HUES48 (cell line): ENCODE measurements at regions not wholly inside any gene's neighbourhood (a gene's known extent, or its start where the extent isn't known, plus 50 kb on each side); places are given as distances from the start of the nearest gene placed in this dataset.

ENCODE experiments used
- H3K27ac ChIP-seq: one replicate; pipeline ENCODE4 v1.7.0; 2013; ENCODE audit warnings: low read depth, low read length, inconsistent platforms
- H3K27me3 ChIP-seq: 2 replicates; pipeline ENCODE4 v1.6.1; 2013; ENCODE audit warnings: mild to moderate bottlenecking, low read length; ENCODE audit not compliant: control insufficient read depth, insufficient read depth
- H3K36me3 ChIP-seq: 2 replicates; pipeline ENCODE4 v1.6.1; 2013; ENCODE audit warnings: low read length; ENCODE audit not compliant: control insufficient read depth, insufficient read depth
- H3K4me1 ChIP-seq: 2 replicates; pipeline ENCODE4 v1.6.1; 2013; ENCODE audit warnings: mild to moderate bottlenecking, low read length; ENCODE audit not compliant: control insufficient read depth, insufficient read depth
- H3K4me3 ChIP-seq: 2 replicates; pipeline ENCODE4 v1.5.1; 2013; ENCODE audit warnings: mild to moderate bottlenecking, low read depth, low read length
- H3K9ac ChIP-seq: 2 replicates; pipeline ENCODE4 v1.6.1; 2013; ENCODE audit warnings: mild to moderate bottlenecking, low read depth, low read length, moderate library complexity
- H3K9me3 ChIP-seq: 2 replicates; pipeline ENCODE4 v1.6.1; 2013; ENCODE audit warnings: low read length; ENCODE audit not compliant: control insufficient read depth, insufficient read depth

DNA sequence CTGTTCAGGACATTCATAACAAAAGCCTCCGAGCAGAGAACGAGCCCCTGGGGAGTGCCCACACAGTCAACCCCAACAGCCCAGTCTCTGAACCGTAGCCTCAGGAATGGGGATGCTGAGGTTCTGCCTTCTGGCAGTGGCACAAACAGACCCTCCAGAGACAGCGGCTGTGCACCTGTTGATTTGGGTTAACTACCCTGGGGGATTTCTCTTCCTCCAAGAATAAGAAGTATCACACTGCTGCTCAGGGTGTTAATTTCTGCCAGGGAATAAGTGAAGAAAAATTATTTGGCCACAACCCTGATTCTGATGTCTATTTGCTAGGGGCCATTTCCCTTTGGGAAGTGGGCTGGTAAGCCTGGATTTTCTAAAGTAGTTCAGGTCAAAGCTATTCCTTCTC is 51.0 kb upstream of the PIRT start:
- Histone ChIP-seq H3K27me3 (no peaks in the 10 kb centered on the region), H3K9ac (no peak overlapping the region), H3K4me1 (peaks cover 2% of the 10 kb centered on the region; the same call in 1 of the 2 replicates), H3K27ac (no peak overlapping the region), H3K9me3 (no peaks in the 10 kb centered on the region), H3K36me3 (no peaks in the 10 kb centered on the region), H3K4me3 (no peak overlapping the region)
